Panc1 (cell line): ENCODE measurements at regions not wholly inside any gene's neighbourhood (a gene's known extent, or its start where the extent isn't known, plus 50 kb on each side); places are given as distances from the start of the nearest gene placed in this dataset.

Experiments
- CTCF ChIP-seq: fragments of 450-650 bp; IDR thresholded peaks from 2 replicates; pipeline ENCODE4 v1.5.1; 2017; ENCODE audit warnings: mild to moderate bottlenecking
- POLR2AphosphoS5 ChIP-seq: IDR thresholded peaks from 2 replicates; pipeline ENCODE4 v1.6.1; 2012; ENCODE audit warnings: mild to moderate bottlenecking, low read depth, low read length, moderate library complexity
- SIN3A ChIP-seq: IDR thresholded peaks from 2 replicates; pipeline ENCODE4 v1.6.1; 2012; ENCODE audit warnings: low read depth, mild to moderate bottlenecking, low read length, moderate library complexity, borderline replicate concordance; ENCODE audit not compliant: insufficient read depth

GRCh38 chr1:57872913-57873312 lies 449.1 kb upstream of the DAB1 start:
- TF ChIP-seq POLR2AphosphoS5 (no peak), CTCF (no peak), SIN3A (no peak)
